HFFc6 (cell line): ENCODE measurements at regions not wholly inside any gene's neighbourhood (a gene's known extent, or its start where the extent isn't known, plus 50 kb on each side); places are given as distances from the start of the nearest gene placed in this dataset.
A peak's percentile ranks its signal among the peaks of the same experiment; 100 is the strongest.
"Not testable (repeated sequence)": the region's sequence is repeated elsewhere in the genome, so short reads cannot be mapped to it uniquely, and the experiment has no call there.

ENCODE experiments used
- DNase-seq: peaks from one replicate; pipeline ENCODE4 v3.0.0-alpha.2; 2018
- H3K27ac Mint-ChIP-seq: 2 replicates; pipeline ENCODE4 v1.8.0; 2020; ENCODE audit warnings: mild to moderate bottlenecking, mixed read lengths
- H3K27me3 Mint-ChIP-seq: 2 replicates; pipeline ENCODE4 v1.8.0; 2021; ENCODE audit warnings: mild to moderate bottlenecking, moderate library complexity, mixed read lengths; ENCODE audit not compliant: insufficient read depth
- H3K36me3 Mint-ChIP-seq: 2 replicates; pipeline ENCODE4 v1.8.0; 2021; ENCODE audit warnings: low read depth, mixed read lengths
- H3K4me1 Mint-ChIP-seq: 2 replicates; pipeline ENCODE4 v1.8.0; 2020; ENCODE audit warnings: low read depth, mixed read lengths
- H3K4me3 Mint-ChIP-seq: 2 replicates; pipeline ENCODE4 v1.8.0; 2020; ENCODE audit warnings: mild to moderate bottlenecking, moderate library complexity, mixed read lengths
- H3K9me3 Mint-ChIP-seq: 2 replicates; pipeline ENCODE4 v1.8.0; 2020; ENCODE audit warnings: mild to moderate bottlenecking, mixed read lengths
- TF ChIP-seq, protein P1 (sequence below): fragments of 200-600 bp; sonication (generic); IDR thresholded peaks from 2 replicates; pipeline ENCODE4 v1.5.0; 2021; ENCODE audit warnings: antibody characterized with exemption, mild to moderate bottlenecking

GRCh38 chr1:21378705-21379494 is 61.0 kb upstream of the NBPF3 start:
- Mint-ChIP-seq H3K4me1 (no peaks in the 10 kb centered on the region), H3K4me3 (no peak overlapping the region), H3K36me3 (peaks cover 8% of the 10 kb centered on the region), H3K27ac (no peak overlapping the region), H3K9me3 (peaks cover 8% of the 10 kb centered on the region), H3K27me3 (peaks cover 24% of the 10 kb centered on the region; the same call in 1 of the 2 replicates)
- TF ChIP-seq, protein P1, sequence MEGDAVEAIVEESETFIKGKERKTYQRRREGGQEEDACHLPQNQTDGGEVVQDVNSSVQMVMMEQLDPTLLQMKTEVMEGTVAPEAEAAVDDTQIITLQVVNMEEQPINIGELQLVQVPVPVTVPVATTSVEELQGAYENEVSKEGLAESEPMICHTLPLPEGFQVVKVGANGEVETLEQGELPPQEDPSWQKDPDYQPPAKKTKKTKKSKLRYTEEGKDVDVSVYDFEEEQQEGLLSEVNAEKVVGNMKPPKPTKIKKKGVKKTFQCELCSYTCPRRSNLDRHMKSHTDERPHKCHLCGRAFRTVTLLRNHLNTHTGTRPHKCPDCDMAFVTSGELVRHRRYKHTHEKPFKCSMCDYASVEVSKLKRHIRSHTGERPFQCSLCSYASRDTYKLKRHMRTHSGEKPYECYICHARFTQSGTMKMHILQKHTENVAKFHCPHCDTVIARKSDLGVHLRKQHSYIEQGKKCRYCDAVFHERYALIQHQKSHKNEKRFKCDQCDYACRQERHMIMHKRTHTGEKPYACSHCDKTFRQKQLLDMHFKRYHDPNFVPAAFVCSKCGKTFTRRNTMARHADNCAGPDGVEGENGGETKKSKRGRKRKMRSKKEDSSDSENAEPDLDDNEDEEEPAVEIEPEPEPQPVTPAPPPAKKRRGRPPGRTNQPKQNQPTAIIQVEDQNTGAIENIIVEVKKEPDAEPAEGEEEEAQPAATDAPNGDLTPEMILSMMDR, result no peak
- DNase-seq, result no peak

DNA sequence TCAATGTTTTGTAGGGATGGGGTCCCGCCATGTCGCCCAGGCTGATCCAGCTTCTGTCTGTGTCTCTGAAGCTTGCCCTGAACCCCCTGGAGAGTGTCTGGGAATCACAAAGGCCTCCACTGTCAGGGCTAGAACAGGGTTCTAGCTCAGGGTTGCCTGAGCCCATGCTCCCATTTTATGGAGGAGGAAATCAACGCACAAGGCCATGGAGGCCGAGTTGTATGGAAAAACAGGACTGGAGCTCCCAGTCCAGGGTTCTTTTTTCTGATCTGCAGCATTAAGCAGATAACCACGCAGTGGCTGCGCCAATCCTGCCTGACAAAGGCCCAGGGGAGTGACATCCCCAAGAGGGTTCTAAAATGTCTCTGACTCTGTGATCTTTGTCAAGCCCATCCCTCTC is 67.6 kb upstream of the NBPF3 start:
- Mint-ChIP-seq H3K27me3 (peaks cover 12% of the 10 kb centered on the region; the same call in 1 of the 2 replicates), H3K4me3 (no peak overlapping the region), H3K4me1 (peaks cover 7% of the 10 kb centered on the region; the same call in 1 of the 2 replicates), H3K27ac (no peak overlapping the region), H3K9me3 (no peaks in the 10 kb centered on the region), H3K36me3 (no peaks in the 10 kb centered on the region)
- no peak for DNase-seq
- TF ChIP-seq, protein P1, result no peak

- no peak for DNase-seq
- H3K27ac Mint-ChIP-seq, result no peak overlapping the region
- H3K36me3 Mint-ChIP-seq, result no peaks in the 10 kb centered on the region
- H3K27me3 Mint-ChIP-seq, result peaks cover 4% of the 10 kb centered on the region; the same call in 1 of the 2 replicates
- TF ChIP-seq, protein P1, result no peak
- peaks cover 7% of the 10 kb centered on the region; the same call in 1 of the 2 replicates for H3K4me1 Mint-ChIP-seq
- no peak overlapping the region for H3K4me3 Mint-ChIP-seq
- no peaks in the 10 kb centered on the region for H3K9me3 Mint-ChIP-seq
These were observed 70.0 kb upstream of the NBPF3 start for GRCh38 chr1:21369905-21370304.

- H3K4me1 Mint-ChIP-seq, result peaks cover 7% of the 10 kb centered on the region; the same call in 1 of the 2 replicates
- TF ChIP-seq, protein P1, result peak; percentile 99
- no peak overlapping the region for H3K27ac Mint-ChIP-seq
- H3K9me3 Mint-ChIP-seq, result no peaks in the 10 kb centered on the region
- no peak overlapping the region for H3K4me3 Mint-ChIP-seq
- H3K27me3 Mint-ChIP-seq, result peaks cover 4% of the 10 kb centered on the region; the same call in 1 of the 2 replicates
- H3K36me3 Mint-ChIP-seq, result no peaks in the 10 kb centered on the region
- peak; percentile 68 for DNase-seq
These were observed 71.2 kb upstream of the NBPF3 start for GRCh38 chr1:21368515-21369289.

- H3K4me3 Mint-ChIP-seq, DNase-seq, H3K4me1 Mint-ChIP-seq, H3K9me3 Mint-ChIP-seq, H3K27me3 Mint-ChIP-seq, H3K27ac Mint-ChIP-seq, H3K36me3 Mint-ChIP-seq: not testable (repeated sequence)
These were observed 71.9 kb upstream of the NBPF3 start for GRCh38 chr1:21367973-21368514.
